Endothelial cell of umbilical vein (primary cell): ENCODE measurements at regions not wholly inside any gene's neighbourhood (a gene's known extent, or its start where the extent isn't known, plus 50 kb on each side); places are given as distances from the start of the nearest gene placed in this dataset.

Experiments
- BruUV-seq: library from RNA; stranded (reverse); fragments of 400-500 nt; replicated peaks from 2 replicates; lab custom pipeline; 2021; lab: Mats Ljungman, UMichigan
- CTCF ChIA-PET: fragments of 300-600, 350-600 bp; sonication (Branson Sonifier 250); formaldehyde crosslinking; loops from one replicate; lab custom pipeline; 2021; ENCODE audit warnings: antibody characterized with exemption, inconsistent platforms; lab: Charles Lee
- POLR2A ChIA-PET: fragments of 300-600, 350-600 bp; sonication (Branson Sonifier 250); formaldehyde crosslinking; loops from one replicate; lab custom pipeline; 2021; ENCODE audit warnings: antibody characterized with exemption, inconsistent platforms; lab: Charles Lee
- DNase-seq: peaks from one replicate; pipeline ENCODE4 v3.0.0-alpha.2; 2011; ENCODE audit warnings: low read depth, low spot score
- FAIRE-seq: peaks from 2 replicates; lab custom pipeline; 2011; peaks lifted over from hg19 to GRCh38; lab: Jason Lieb, UNC
- H2AFZ ChIP-seq: 2 replicates; pipeline ENCODE4 v1.6.0; 2012; ENCODE audit warnings: low read depth, low read length, control low read depth, inconsistent platforms
- H3K27ac ChIP-seq: 2 replicates; pipeline ENCODE4 v1.5.1; 2011; ENCODE audit warnings: low read depth, mild to moderate bottlenecking, control low read depth, low read length, moderate library complexity; ENCODE audit not compliant: insufficient read depth
- H3K27me3 ChIP-seq, 2 experiments: 2 replicates each; pipeline versions ENCODE4 v1.6.0 to v1.6.1; 2011; ENCODE audit warnings: low read length in 2 of 2, mixed read lengths in 1 of 2; ENCODE audit not compliant: control insufficient read depth in 2 of 2, insufficient read depth in 2 of 2
- H3K36me3 ChIP-seq, 2 experiments: 2 replicates in 1 of 2; 3 replicates in 1 of 2; pipeline ENCODE4 v1.5.1; 2011; ENCODE audit warnings: low read length in 2 of 2, mild to moderate bottlenecking in 1 of 2, moderate library complexity in 1 of 2; ENCODE audit not compliant: control insufficient read depth in 2 of 2, insufficient read depth in 2 of 2; ENCODE audit errors: extremely low read depth in 1 of 2
- H3K4me1 ChIP-seq: 3 replicates; pipeline ENCODE4 v1.5.1; 2011; ENCODE audit warnings: mild to moderate bottlenecking, low read length; ENCODE audit not compliant: control insufficient read depth, insufficient read depth; ENCODE audit errors: extremely low read depth
- H3K4me2 ChIP-seq: 2 replicates; pipeline ENCODE4 v1.6.1; 2011; ENCODE audit warnings: low read length, control low read depth, mixed read lengths; ENCODE audit not compliant: insufficient read depth
- H3K4me3 ChIP-seq, 3 experiments: fragments of 200-600 bp in 1 of 3; sonication (generic), shearing (Covaris generic) in 1 of 3; replicated peaks in 1 of 3; 2 replicates each; pipeline ENCODE4 v1.5.1; 2011 to 2016; ENCODE audit warnings: control low read depth in 3 of 3, low read length in 3 of 3, mild to moderate bottlenecking in 2 of 3, inconsistent platforms in 1 of 3, low read depth in 1 of 3, moderate library complexity in 1 of 3; ENCODE audit not compliant: insufficient read depth in 1 of 3
- H3K79me2 ChIP-seq: 2 replicates; pipeline ENCODE4 v1.6.0; 2012; ENCODE audit warnings: low read length, inconsistent platforms; ENCODE audit not compliant: control insufficient read depth, insufficient read depth
- H3K9ac ChIP-seq: replicated peaks from 2 replicates; pipeline ENCODE3; 2011; ENCODE audit warnings: low read length, control low read depth; ENCODE audit not compliant: insufficient read depth; ENCODE audit errors: extremely low read depth
- H3K9me1 ChIP-seq: replicated peaks from 3 replicates; pipeline ENCODE4 v1.6.0; 2011; ENCODE audit warnings: mild to moderate bottlenecking, low read length; ENCODE audit not compliant: control insufficient read depth, insufficient read depth; ENCODE audit errors: extremely low read depth
- H3K9me3 ChIP-seq: replicated peaks from 2 replicates; pipeline ENCODE4 v1.5.1; 2012; ENCODE audit warnings: low read length, inconsistent platforms; ENCODE audit not compliant: control insufficient read depth, insufficient read depth
- H4K20me1 ChIP-seq: replicated peaks from 2 replicates; pipeline ENCODE3; 2011; ENCODE audit warnings: mild to moderate bottlenecking, low read length; ENCODE audit not compliant: control insufficient read depth, insufficient read depth; ENCODE audit errors: extremely low read depth
- EZH2 ChIP-seq: IDR thresholded peaks from 2 replicates; pipeline ENCODE4 v1.6.1; 2012; ENCODE audit warnings: borderline replicate concordance, low read depth, mild to moderate bottlenecking, moderate library complexity, low read length, inconsistent platforms; ENCODE audit not compliant: severe bottlenecking
- FOS ChIP-seq: IDR thresholded peaks from 2 replicates; pipeline ENCODE4 v1.6.1; 2011; ENCODE audit warnings: mild to moderate bottlenecking, low read length, moderate library complexity, borderline replicate concordance; ENCODE audit not compliant: insufficient read depth
- GATA2 ChIP-seq: IDR thresholded peaks from 2 replicates; pipeline ENCODE4 v1.7.0; 2011; ENCODE audit warnings: low read depth, mild to moderate bottlenecking, moderate library complexity, mixed read lengths, low read length; ENCODE audit not compliant: insufficient read length, insufficient read depth
- JUN ChIP-seq: IDR thresholded peaks from 2 replicates; pipeline ENCODE4 v1.6.1; 2011; ENCODE audit warnings: borderline replicate concordance, low read depth; ENCODE audit not compliant: insufficient read length, insufficient read depth
- MYC ChIP-seq: IDR thresholded peaks from one replicate; pipeline ENCODE4 v1.6.1; 2011; ENCODE audit warnings: mild to moderate bottlenecking, low read depth, low read length
- POLR2A ChIP-seq: IDR thresholded peaks from 2 replicates; pipeline ENCODE4 v1.6.1; 2012; ENCODE audit warnings: low read depth, mild to moderate bottlenecking, control low read depth, low read length
- POLR2AphosphoS5 ChIP-seq: IDR thresholded peaks from 2 replicates; pipeline ENCODE4 v1.6.1; 2012; ENCODE audit warnings: low read depth, mild to moderate bottlenecking, control low read depth, low read length, moderate library complexity; ENCODE audit not compliant: insufficient read depth
- dilution Hi-C: fragments of 300-500 bp; cut with MboI; formaldehyde crosslinking; loops from one replicate; pipeline ENCODE4 v1.15.0; 2019; ENCODE audit warnings: low sequenced_read_pairs; ENCODE audit not compliant: extremely low pct_ligation_motif_present
- intact Hi-C: fragments of 100-400 bp; cut with micrococcal nuclease; formaldehyde crosslinking; loops from one replicate; pipeline ENCODE4 v1.10.0; 2022
- TF ChIP-seq, protein P1 (sequence below): IDR thresholded peaks from 2 replicates; pipeline ENCODE4 v1.6.1; 2011; ENCODE audit not compliant: insufficient read depth, insufficient read length
- TF ChIP-seq, protein P2 (sequence below), 2 donors: IDR thresholded peaks; 1 replicate in 1 of 2; 2 replicates in 1 of 2; pipeline ENCODE4 v1.5.1; 2011; ENCODE audit warnings: low read length in 2 of 2, mild to moderate bottlenecking in 2 of 2, moderate library complexity in 2 of 2, control low read depth in 1 of 2, inconsistent platforms in 1 of 2, low read depth in 1 of 2; ENCODE audit not compliant: insufficient read depth in 1 of 2; ENCODE audit errors: extremely low read depth in 1 of 2

DNA sequence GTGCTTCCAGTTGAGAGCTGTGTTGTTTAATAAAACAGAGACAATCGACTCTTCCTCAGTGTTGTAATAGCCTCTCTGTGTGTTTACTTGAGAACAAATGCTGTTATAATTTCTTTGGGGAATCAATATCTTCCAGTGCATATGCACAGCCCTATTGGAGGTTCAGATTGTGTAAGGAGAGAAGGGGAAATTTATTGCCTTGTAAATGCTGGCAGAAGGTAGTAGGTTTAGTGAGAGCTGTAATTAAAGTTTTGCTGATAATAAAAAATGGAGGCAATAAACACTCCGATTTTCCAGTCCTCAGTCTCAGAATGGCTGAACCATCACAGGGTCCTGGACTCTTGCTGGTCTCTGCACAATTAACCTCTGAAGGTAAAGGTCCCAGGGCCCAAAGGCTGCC is 128.3 kb downstream of the C5orf15 start:
- CTCF ChIA-PET, result no interaction called here
- H3K27me3 ChIP-seq, result peaks cover 8% of the 10 kb centered on the region in 2 experiments
- H3K36me3 ChIP-seq, result no peaks in the 10 kb centered on the region
- intact Hi-C loops (no loop called here), dilution Hi-C loops (no loop called here)
- DNase-seq, result no peak
- H3K27ac ChIP-seq, result no peak overlapping the region
- H3K4me3 ChIP-seq, result no peak overlapping the region
- H3K9me1 ChIP-seq, result no peaks in the 10 kb centered on the region
- FAIRE-seq, result no peak
- H4K20me1 ChIP-seq, result no peaks in the 10 kb centered on the region
- POLR2A ChIA-PET, result no interaction called here
- H3K9ac ChIP-seq, result no peak overlapping the region
- H3K9me3 ChIP-seq, result no peaks in the 10 kb centered on the region
- H3K79me2 ChIP-seq, result no peaks in the 10 kb centered on the region
- TF ChIP-seq EZH2 (no peak), GATA2 (no peak), JUN (no peak), FOS (no peak), MYC (no peak), POLR2A (no peak), POLR2AphosphoS5 (no peak)
- TF ChIP-seq, protein P1, sequence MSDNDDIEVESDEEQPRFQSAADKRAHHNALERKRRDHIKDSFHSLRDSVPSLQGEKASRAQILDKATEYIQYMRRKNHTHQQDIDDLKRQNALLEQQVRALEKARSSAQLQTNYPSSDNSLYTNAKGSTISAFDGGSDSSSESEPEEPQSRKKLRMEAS, result no peak
- TF ChIP-seq, protein P2, sequence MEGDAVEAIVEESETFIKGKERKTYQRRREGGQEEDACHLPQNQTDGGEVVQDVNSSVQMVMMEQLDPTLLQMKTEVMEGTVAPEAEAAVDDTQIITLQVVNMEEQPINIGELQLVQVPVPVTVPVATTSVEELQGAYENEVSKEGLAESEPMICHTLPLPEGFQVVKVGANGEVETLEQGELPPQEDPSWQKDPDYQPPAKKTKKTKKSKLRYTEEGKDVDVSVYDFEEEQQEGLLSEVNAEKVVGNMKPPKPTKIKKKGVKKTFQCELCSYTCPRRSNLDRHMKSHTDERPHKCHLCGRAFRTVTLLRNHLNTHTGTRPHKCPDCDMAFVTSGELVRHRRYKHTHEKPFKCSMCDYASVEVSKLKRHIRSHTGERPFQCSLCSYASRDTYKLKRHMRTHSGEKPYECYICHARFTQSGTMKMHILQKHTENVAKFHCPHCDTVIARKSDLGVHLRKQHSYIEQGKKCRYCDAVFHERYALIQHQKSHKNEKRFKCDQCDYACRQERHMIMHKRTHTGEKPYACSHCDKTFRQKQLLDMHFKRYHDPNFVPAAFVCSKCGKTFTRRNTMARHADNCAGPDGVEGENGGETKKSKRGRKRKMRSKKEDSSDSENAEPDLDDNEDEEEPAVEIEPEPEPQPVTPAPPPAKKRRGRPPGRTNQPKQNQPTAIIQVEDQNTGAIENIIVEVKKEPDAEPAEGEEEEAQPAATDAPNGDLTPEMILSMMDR (IDR thresholded peaks at IDR 0.05; ENCODE audit: extremely low read depth in 1 of 2, insufficient read depth in 1 of 2, low read depth in 1 of 2, low read length in 2 of 2), result no peak
- no peak overlapping the region for H3K4me2 ChIP-seq
- no peaks in the 10 kb centered on the region for H3K4me1 ChIP-seq
- no TSS peak for BruUV-seq
- no peak overlapping the region for H2AFZ ChIP-seq
